GM18873 (cell line): ENCODE measurements at regions not wholly inside any gene's neighbourhood (a gene's known extent, or its start where the extent isn't known, plus 50 kb on each side); places are given as distances from the start of the nearest gene placed in this dataset.

Source experiments
- ATAC-seq: cut with Tn5 transposase; IDR thresholded peaks from one replicate; pipeline ENCODE4 v1.9.1; 2021; ENCODE audit warnings: mild to moderate bottlenecking, moderate library complexity, moderate number of reproducible peaks; ENCODE audit not compliant: unreplicated experiment, low FRiP score

DNA sequence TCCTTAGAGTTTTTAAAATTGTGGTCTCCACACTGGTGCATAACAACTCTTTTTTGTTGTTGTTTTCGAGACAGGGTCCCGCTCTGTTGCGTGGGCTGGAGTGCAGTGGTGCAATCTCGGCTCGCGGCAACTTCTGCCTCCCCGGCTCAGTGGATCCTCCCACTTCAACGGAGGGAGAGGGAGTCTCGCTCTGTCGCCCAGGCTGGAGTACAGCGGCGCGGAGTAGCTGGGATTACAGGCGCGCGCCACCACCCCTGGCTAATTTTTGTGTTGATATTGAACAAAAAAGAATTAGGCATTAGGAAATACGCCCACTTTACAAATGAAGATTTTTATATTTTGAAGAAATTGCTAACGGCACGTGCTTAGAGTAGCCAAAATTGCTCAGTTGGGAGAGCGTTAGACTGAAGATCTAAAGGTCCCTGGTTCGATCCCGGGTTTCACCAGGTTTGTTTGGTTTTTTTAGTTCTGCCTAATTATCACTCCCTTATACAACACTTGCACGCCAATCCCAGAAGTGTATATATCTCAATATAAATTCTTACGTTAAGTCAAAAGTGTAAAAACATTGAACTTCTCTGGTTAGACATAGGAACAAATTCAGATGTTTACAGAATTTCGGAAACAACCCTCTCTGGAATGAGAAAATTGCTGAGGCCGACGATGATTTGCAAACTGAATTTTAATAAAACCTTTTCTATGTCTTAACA, 159.6 kb downstream of the TRIM27 start:
- no peak for ATAC-seq

DNA sequence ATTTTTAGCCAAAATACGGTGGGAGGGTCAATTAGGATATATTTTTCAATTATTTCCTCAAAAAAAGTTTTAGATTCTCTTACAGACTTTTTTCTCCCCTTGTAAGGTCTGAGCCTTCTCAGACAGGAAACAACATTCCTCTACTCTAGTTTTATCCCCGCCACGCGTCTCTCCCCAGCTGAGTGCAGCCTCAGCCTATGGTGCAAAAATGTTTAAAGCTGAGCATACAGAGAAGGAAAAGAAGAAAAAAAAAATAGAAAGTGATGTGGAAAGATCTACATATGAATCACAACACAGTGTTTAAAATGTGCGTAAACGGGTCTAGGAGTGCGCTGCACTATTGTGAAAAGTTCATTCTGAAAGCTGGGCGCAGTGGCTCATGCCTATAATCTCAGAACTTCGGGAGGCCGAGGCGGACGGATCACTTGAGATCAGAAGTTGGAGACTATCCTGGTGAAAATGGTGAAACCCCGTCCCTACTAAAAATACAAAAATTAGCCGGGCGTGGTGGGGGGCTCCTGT, 159.0 kb downstream of the TRIM27 start:
- ATAC-seq, result no peak

DNA sequence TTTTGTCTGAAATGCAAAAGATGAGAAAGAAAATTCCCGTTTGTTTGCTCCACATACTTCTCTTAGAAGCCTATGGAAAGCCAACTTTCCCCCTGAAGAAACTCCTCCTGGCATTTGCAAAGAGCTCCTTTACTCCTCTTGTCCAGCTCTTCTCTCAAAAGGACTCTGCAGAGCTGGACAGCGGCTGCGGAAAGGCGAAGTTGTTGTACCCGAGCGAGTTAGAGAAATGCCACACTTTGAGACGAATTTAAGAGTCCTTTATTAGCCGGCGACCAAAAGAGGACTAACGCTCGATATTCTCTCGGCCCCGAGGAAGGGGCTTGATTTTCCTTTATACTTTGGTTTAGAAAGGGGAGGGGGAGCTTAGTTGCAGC, 157.8 kb downstream of the TRIM27 start:
- ATAC-seq, result no peak

DNA sequence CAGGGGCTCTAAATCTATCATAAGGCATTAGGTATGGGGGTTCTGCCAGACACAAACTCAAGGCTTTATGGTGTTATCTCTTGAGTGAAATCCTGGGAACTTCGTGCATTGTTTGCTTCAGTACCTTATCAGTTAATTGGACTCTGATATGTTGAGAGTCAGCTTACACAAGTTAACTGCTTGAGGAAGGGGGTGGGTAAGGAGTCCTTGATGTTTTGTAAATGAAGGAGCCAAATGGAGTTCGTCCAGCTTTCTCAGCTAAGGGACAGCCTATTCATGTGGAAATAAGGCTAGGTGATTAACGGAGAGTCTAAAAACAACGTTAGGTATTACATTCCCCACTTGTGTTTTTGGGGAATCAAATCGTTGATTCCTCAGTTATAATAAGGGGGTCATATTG, 157.4 kb downstream of the TRIM27 start:
- ATAC-seq, result no peak

DNA sequence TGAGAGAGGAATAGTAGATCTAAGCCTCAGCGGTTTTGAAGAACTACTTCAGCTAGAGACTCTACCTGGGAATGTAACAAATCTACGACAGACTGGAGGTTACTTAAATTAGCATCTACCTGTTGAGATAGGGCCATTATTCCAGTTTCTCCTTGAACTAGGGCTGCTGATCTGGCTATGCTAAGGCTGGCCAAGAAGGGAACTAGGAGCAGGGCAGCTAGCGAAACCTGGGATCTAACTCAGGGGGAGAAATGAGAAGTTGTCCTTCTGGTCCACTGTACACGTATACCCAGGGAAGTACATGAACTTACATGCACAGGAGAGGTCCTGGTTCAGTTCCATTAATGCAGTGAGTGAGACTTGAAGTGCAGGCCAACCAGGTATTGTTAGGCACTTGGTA, 156.7 kb downstream of the TRIM27 start:
- ATAC-seq, result no peak

DNA sequence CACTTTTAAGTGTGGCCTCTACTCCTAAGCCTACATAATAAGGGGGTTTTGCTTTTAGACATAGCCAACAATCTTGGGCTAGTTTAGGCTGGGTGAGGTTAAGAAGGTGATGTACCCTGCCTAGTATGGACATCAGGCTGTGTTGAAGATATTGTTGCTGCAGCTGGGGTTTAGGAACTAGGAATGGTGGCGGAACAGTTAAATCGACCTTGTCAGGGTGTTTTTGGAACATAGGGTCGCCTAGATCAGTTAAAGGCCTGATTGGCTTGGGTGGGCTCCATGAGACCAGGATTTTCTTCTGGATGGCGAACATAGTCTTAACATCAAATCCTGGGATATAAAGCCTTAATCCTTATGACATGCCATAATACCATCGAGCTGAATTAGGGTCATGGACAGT, 156.1 kb downstream of the TRIM27 start:
- no peak for ATAC-seq

DNA sequence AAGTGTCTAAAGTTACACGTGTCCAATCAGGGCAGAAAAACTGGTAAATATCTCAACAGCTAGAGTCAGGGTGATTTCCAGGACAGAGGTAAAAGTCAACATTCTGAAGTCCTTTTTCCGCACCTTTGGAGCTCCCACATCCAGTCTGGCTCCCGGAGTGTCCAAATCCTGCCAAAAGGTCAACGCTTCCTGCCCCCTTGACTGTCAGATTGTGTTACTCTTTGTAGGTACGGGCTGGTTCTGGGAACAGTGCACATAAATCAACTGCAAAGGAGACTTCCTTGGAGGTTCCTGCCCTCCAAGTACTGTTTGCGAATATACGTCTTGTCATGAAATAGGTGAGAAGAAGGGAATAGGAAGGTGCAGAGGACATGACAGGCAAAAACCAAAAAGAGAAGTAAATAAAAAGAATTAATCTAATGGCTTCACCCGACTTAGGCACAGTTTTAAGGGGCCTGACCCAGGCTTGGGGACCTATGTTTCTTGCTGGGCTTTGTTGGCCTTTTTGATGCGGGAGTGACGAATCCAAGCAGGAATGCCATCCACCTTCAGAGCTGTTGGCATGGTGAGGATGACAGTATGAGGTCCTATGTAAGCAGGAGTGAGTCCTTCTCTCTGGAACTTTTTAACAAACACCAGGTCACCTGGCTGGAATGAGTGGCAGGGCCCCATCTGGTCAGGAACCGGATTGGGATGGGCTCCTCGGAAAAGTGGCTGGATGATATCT, 155.4 kb downstream of the TRIM27 start:
- no peak for ATAC-seq

DNA sequence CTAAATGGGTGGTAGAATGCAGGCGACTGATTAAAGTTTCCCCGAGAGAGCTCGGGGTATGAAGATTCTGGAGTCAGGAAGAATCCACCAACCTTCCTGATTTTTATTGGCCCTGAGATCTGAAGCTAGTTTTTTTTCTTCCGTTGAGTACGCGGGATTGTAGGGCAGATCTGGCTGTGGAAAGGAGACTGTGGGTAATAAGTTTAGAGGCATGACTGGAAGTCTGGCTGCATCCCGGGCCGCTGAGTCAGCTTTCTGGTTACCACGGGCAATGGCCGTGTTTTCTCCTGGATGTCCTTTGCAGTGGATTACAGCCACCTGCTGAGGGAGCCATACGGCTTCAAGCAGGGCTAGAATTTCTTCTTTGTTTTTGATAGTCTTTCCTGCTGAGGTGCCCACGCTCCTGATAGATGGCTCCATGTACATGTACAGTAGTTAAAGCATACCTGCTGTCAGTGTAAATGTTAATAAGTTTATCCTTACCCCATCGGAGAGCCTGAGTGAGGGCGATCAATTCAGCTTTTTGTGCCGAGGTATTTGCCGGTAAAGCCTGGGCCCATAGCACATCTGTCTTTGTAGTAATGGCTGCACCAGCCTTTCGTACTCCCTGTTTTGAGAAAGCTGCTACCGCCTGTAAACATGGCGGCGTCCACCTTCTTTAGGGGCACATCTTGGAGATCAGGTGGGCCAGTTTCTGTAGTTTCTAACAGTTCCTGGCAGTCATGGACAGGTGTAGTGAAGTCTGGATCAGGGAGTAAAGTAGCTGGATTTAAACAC, 154.0 kb downstream of the TRIM27 start:
- no peak for ATAC-seq

DNA sequence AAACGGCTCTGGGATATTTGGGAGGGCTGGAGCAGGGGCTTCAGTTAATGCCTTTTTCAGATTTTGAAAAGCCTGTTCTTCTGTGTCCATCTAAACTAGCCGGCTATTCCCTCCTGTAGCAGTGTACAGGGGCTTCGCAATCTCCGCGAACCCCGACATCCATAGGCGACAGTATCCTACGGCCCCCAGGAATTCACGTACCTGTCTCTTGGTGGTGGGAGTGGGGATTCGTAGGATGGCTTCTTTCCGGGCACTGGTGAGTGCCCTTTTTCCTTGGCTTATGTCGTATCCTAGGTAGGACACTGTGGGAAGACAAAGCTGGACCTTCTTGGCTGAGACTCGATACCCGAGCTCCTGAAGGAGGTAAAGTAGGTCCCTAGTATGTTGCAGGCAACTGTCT, 153.1 kb downstream of the TRIM27 start:
- ATAC-seq, result no peak

DNA sequence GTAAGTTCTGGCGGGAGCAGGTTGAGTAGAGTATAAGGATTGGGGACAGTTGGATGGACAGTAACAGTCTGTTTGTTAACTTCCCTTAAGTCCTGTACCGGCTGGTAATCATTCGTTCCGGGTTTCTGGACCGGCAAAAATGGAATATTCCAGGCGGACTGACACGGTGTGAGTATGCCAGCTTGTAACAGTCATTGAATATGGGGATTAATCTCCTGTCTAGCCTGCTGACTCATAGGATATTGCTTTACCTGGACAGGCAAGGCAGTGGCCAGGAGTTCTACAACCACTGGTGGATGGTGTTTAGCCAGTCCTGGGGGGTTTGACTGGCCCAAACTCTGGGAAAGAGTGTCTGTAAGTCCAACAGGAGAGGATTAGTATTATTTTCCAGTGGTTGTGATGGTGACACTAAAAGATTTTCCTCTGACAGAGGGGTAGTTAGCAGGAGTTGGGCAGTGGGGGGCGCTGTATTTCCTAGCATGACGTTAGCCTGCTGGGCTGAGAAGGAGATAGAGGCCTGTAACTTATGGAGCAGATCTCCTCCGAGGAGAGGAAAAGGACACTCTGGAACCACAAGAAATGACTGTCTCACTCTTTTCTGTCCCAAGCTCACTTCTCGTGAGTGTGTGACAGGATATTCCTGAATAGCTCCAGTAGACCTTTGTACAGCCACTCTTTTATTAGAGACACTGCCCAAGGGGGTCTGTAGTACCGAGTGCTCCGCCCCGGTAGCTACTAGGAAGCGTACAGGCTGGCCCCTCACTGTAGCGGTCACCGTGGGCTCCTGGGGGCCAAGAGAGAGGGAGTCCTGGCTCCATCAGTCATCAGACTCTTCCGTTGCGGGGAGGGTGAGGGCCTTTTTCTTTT, 152.2 kb downstream of the TRIM27 start:
- ATAC-seq, result no peak

DNA sequence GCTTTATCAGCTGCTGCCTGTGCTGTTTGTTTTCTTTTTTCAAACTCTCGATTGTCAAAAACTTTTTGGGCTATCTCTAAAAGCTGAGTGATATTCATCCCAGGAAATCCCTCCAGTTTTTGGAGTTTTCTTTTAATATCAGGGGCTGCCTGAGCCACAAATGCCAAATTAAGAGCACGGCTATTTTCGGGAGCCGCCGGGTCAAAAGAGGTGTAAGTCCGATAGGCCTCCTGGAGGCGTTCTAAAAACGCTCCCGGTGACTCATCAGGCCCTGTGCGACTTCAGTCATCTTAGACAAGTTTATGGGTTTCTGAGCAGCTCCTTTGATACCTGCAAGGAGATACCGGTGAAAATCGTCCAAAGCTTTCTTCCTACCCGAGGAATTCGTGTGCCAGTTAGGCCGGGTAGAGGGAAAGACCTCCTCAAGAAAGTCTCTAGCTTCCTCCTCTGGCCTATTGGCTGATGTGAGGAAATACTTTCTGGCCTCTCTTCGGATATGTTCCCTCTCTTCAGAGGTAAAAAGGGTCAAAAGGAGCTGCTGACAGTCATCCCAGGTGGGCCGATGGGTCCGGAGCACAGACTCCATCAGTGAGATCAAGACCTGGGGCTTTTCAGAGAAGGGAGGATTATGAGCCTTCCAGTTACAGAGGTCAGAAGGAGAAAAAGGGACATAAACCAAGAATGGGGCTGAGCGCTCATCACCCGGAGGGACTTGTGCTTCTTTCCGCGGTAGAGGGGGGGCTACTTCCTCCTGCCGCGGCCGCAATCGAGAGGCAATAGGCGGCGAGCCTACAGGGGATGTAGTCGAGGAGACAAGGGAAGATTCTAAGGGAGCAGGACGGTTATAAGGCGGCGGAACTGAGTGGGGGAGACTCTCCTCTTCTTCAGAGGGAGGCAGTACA, 151.1 kb downstream of the TRIM27 start:
- no peak for ATAC-seq

DNA sequence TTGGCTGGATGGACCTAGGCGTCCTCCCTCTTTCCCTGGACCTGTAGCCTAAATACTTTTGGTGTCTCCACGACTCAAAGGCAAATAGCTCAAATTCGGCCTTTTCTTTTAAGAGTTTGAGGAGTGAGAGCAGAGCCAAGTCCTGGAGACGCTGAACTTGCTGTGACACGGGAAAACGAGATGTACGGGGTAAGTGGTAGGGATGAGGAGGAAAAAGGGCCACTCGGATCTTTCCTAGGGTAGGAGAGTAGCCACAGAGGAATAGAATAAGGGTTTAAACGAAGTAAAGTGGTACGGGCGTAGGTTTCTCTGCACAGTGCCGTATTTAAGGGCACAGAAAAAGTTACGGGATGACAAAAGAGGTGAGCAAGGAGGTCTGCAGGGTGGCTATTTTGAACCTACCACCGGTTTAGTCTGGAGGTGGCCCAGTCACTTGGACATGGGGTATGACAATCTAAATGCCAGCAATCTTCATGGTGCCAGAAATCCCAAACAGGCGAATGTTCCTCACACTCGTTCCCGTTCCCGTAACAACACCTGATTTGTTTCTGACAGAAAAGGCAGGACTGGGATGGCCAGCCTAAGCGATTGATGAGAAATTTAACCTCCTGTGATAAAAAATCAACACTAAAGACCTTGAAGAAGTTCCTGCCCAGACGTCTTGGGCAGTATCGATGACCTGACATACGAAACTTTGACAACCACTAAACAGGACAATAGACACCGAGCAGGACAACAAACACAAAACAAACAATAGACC, 149.3 kb downstream of the TRIM27 start:
- no peak for ATAC-seq

DNA sequence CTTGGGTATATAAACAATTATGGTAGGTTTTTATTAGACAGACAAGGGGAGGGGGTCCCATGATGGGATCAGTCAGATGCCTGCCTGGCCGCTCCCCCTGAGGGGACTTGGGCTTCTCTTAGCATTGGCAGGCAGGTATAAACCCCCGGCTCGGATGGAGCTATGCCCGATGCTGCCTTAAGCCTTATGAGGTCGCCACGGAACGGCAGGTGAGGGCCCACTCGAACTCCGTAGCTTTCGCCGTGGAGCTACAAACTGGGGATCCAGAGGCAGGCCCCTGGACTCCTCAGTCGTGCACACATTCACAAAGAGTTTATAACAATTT, 148.8 kb downstream of the TRIM27 start:
- no peak for ATAC-seq

DNA sequence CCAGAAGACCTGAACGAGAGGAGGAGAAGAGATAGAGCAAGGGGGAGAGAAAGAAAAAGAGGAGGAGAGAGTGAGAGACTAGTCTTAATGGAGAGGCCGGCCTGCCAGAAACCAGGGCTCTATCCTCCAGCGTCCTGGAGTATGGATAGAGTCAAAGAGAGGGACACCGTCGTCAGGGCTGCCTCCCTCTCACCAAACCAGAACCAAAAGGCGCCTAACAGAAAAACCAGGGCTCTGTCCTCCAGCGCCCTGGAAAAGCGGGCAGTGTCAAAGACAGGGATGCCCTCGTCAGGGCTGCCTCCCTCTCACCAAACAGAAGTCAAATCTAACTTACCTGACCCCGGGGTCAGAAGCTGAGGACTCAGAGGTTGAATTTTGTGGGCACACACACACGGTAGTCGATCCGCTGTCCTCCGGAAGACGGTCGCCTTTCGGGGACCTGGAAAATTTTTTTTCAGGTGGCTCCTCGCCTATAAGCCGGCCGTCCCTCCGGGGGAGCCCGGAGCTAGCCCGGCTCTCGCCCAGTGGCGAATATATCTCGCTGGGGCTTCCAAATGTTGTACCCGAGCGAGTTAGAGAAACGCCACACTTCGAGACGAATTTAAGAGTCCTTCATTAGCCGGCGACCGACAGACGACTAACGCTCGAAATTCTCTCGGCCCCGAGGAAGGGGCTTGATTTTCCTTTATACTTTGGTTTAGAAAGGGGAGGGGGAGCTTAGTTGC, 148.2 kb downstream of the TRIM27 start:
- ATAC-seq, result no peak

DNA sequence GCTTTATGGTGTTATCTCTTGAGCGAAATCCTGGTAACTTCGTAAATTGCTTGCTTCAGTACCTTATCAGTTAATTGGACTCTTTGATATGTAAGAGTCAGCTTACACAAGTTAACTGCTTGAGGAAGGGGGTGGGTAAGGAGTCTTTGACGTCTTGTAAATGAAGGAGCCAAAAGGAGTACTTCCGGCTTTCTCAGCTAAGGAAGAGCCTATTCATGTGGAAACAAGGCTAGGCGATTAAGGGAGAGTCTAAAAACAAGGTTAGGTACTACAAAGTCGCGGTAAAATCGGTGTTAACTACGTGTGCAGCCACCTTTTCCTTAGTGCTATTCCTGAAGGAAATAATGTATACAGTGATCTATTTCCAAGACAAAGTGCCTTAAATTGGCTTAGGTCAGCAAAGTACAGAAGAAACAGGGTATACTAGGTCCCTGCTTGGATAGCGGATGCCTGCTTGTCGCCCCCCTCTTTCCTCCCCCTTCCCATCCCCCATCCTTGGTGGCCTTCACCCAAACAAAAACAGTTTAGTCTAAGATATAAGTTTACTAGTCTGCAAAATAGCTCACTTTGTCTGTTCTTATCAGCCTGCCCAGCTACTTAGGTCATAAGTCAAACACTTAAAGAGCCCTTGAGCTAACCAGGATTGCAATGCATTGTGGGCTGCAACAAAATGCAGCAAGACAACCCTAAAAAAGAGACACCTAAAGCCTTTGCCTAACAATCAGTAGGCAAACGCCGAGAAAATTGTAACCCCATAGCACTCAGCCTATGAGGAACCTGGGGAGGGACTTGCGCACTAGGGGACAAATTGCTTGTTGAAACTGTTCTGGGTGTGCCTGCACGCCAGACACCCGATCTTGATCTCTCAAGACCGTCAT, 147.3 kb downstream of the TRIM27 start:
- no peak for ATAC-seq

DNA sequence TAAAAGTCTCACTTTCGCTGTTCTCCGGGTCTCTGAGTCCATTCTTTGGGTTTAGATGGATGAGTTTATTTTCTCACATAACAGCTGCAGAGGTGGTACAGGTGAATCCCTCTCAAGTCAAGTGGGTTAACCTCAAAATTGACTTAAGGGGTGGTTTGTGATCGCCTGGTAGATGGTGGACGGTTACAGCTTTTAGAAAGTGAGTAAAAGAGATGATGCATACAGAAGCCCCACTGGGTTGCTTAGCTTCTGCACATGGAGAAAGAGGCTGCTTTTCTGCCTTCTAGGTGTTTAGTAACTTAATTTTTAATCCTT, 146.7 kb downstream of the TRIM27 start:
- ATAC-seq, result no peak

DNA sequence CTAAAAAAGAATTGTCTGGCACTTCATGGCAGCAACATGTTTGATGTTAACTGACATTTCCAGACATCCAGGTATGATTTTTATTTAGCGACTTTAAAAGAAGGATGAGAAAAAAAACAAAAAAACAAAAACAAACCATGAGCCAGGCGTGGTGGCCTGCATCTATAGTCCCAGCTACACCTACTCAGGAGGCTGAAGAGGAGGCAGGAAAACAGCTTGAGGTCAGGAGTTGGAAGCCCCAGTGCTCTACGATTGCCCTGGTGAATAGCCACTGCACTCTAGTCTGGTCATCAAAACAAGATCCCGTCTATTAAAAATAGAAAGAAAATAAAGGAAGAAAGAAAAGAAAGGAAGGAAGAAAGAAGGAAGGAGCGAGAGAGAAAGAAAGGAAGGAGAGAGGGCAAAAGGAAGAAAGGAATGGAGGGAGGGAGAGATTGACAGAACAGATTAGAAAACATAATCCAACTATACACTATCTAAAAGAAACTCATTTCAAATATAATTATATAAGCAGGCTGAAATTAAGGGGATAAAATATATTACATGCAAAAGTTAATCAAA, 141.6 kb downstream of the TRIM27 start:
- no peak for ATAC-seq
